Natural killer cell treated with Interleukin-12 subunit alpha and Interleukin-12 subunit beta and Interleukin-15 and Interleukin-18, amount 100 ng/mL, for 72 hours (primary cell): ENCODE measurements at regions not wholly inside any gene's neighbourhood (a gene's known extent, or its start where the extent isn't known, plus 50 kb on each side); places are given as distances from the start of the nearest gene placed in this dataset.

ENCODE experiments used
- ATAC-seq, 2 donors: fragments of 150-1000 bp; cut with Tn5 transposase in 1 of 2; sonication (Bioruptor Pico), chemical (Tn5 transposase) in 1 of 2; 2 replicates each; pipeline ENCODE4 v1.10.0; 2021
- DNase-seq: peaks from one replicate; pipeline ENCODE4 v3.0.0; 2022; ENCODE audit warnings: low spot score
- H3K27ac Mint-ChIP-seq, 2 donors: 1 replicate in 1 of 2; 2 replicates in 1 of 2; pipeline ENCODE4 v1.8.0; 2022; ENCODE audit warnings: mixed read lengths in 2 of 2, mild to moderate bottlenecking in 1 of 2, moderate library complexity in 1 of 2
- H3K27me3 Mint-ChIP-seq, 2 donors: 1 replicate in 1 of 2; 2 replicates in 1 of 2; pipeline ENCODE4 v1.8.0; 2022; ENCODE audit warnings: mixed read lengths in 2 of 2
- H3K36me3 Mint-ChIP-seq: one replicate; pipeline ENCODE4 v1.8.0; 2022; ENCODE audit warnings: mixed read lengths
- H3K4me1 Mint-ChIP-seq, 2 donors: 1 replicate in 1 of 2; 2 replicates in 1 of 2; pipeline ENCODE4 v1.8.0; 2022; ENCODE audit warnings: low read depth in 2 of 2, mixed read lengths in 2 of 2, mild to moderate bottlenecking in 1 of 2
- H3K4me3 Mint-ChIP-seq: one replicate; pipeline ENCODE4 v1.8.0; 2022; ENCODE audit warnings: mixed read lengths
- H3K9me3 Mint-ChIP-seq: 2 replicates; pipeline ENCODE4 v1.8.0; 2022; ENCODE audit warnings: mixed read lengths

- DNase-seq (no peak), ATAC-seq (no peak)
- no peak overlapping the region for H3K27ac Mint-ChIP-seq
- no peaks in the 10 kb centered on the region for H3K36me3 Mint-ChIP-seq
- peaks cover 0 to 5% of the 10 kb centered on the region in 2 donors for H3K27me3 Mint-ChIP-seq
- no peaks in the 10 kb centered on the region for H3K4me1 Mint-ChIP-seq
- no peak overlapping the region for H3K4me3 Mint-ChIP-seq
- no peaks in the 10 kb centered on the region for H3K9me3 Mint-ChIP-seq
Observed at GRCh38 chr1:4322881-4323280, 331.5 kb upstream of the AJAP1 start.

GRCh38 chr1:4323309-4323708 is 331.1 kb upstream of the AJAP1 start:
- no peak for ATAC-seq
- Mint-ChIP-seq H3K9me3 (no peaks in the 10 kb centered on the region), H3K27me3 (peaks cover 0 to 5% of the 10 kb centered on the region in 2 donors), H3K36me3 (no peaks in the 10 kb centered on the region), H3K4me1 (no peaks in the 10 kb centered on the region), H3K27ac (no peak overlapping the region), H3K4me3 (no peak overlapping the region)
- DNase-seq, result no peak

GRCh38 chr1:4324525-4324924 is 329.9 kb upstream of the AJAP1 start:
- Mint-ChIP-seq H3K27me3 (peaks cover 0 to 8% of the 10 kb centered on the region in 2 donors), H3K36me3 (no peaks in the 10 kb centered on the region), H3K4me1 (no peaks in the 10 kb centered on the region), H3K4me3 (no peak overlapping the region), H3K9me3 (no peaks in the 10 kb centered on the region), H3K27ac (no peak overlapping the region)
- no peak for DNase-seq
- ATAC-seq, result no peak

- H3K4me3 Mint-ChIP-seq, result no peak overlapping the region
- H3K27ac Mint-ChIP-seq, result no peak overlapping the region
- ATAC-seq (no peak), DNase-seq (no peak)
- H3K36me3 Mint-ChIP-seq, result no peaks in the 10 kb centered on the region
- no peaks in the 10 kb centered on the region for H3K4me1 Mint-ChIP-seq
- no peaks in the 10 kb centered on the region for H3K9me3 Mint-ChIP-seq
- H3K27me3 Mint-ChIP-seq, result peaks cover 5 to 10% of the 10 kb centered on the region in 2 donors
Observed at GRCh38 chr1:4327142-4327541, 327.3 kb upstream of the AJAP1 start.

GRCh38 chr1:4328402-4329071 is 325.9 kb upstream of the AJAP1 start:
- ATAC-seq, result no peak
- H3K27me3 Mint-ChIP-seq, result peaks cover 7 to 10% of the 10 kb centered on the region in 2 donors

GRCh38 chr1:4330805-4331766 is 323.3 kb upstream of the AJAP1 start:
- H3K4me1 Mint-ChIP-seq, result no peaks in the 10 kb centered on the region
- peaks cover 5 to 9% of the 10 kb centered on the region in 2 donors for H3K27me3 Mint-ChIP-seq
- H3K27ac Mint-ChIP-seq, result no peak overlapping the region
- no peaks in the 10 kb centered on the region for H3K36me3 Mint-ChIP-seq
- H3K9me3 Mint-ChIP-seq, result peaks cover 3% of the 10 kb centered on the region
- no peak overlapping the region for H3K4me3 Mint-ChIP-seq
- ATAC-seq, result no peak
- DNase-seq, result no peak

More at GRCh38 chr1:4328402-4329071, 325.9 kb upstream of the AJAP1 start:
- Mint-ChIP-seq H3K27ac (no peak overlapping the region), H3K4me1 (no peaks in the 10 kb centered on the region), H3K9me3 (peaks cover 2% of the 10 kb centered on the region), H3K4me3 (no peak overlapping the region), H3K36me3 (no peaks in the 10 kb centered on the region)
- no peak for DNase-seq

- ATAC-seq (no peak), DNase-seq (no peak)
- Mint-ChIP-seq H3K27ac (no peak overlapping the region), H3K36me3 (no peaks in the 10 kb centered on the region), H3K4me3 (no peak overlapping the region), H3K4me1 (no peaks in the 10 kb centered on the region), H3K27me3 (peaks cover 5 to 9% of the 10 kb centered on the region in 2 donors), H3K9me3 (peaks cover 8% of the 10 kb centered on the region)
Observed at GRCh38 chr1:4331767-4332163, 322.6 kb upstream of the AJAP1 start.

- ATAC-seq (no peak), DNase-seq (no peak)
- H3K4me1 Mint-ChIP-seq, result peaks cover 0 to 4% of the 10 kb centered on the region in 2 donors
- H3K36me3 Mint-ChIP-seq, result no peaks in the 10 kb centered on the region
- peaks cover 0 to 14% of the 10 kb centered on the region in 2 donors for H3K27me3 Mint-ChIP-seq
- H3K9me3 Mint-ChIP-seq, result peaks cover 8% of the 10 kb centered on the region
- H3K27ac Mint-ChIP-seq, result no peak overlapping the region
- no peak overlapping the region for H3K4me3 Mint-ChIP-seq
Observed at GRCh38 chr1:4336507-4336906, 317.9 kb upstream of the AJAP1 start.

- Mint-ChIP-seq H3K36me3 (no peaks in the 10 kb centered on the region), H3K9me3 (peaks cover 2% of the 10 kb centered on the region), H3K4me3 (no peak overlapping the region), H3K27me3 (peaks cover 2 to 5% of the 10 kb centered on the region in 2 donors), H3K27ac (no peak overlapping the region), H3K4me1 (peaks cover 0 to 4% of the 10 kb centered on the region in 2 donors)
- no peak for DNase-seq
- no peak for ATAC-seq
Observed at GRCh38 chr1:4341421-4341820, 313.0 kb upstream of the AJAP1 start.

- Mint-ChIP-seq H3K4me3 (no peak overlapping the region), H3K36me3 (no peaks in the 10 kb centered on the region), H3K9me3 (no peaks in the 10 kb centered on the region), H3K27me3 (peaks cover 5% of the 10 kb centered on the region in 2 donors), H3K27ac (no peak overlapping the region), H3K4me1 (peaks cover 0 to 4% of the 10 kb centered on the region in 2 donors)
- no peak for DNase-seq
- no peak for ATAC-seq
Observed at GRCh38 chr1:4344065-4344732, 310.2 kb upstream of the AJAP1 start.

GRCh38 chr1:4345094-4345493 is 309.3 kb upstream of the AJAP1 start:
- H3K36me3 Mint-ChIP-seq, result no peaks in the 10 kb centered on the region
- H3K4me3 Mint-ChIP-seq, result no peak overlapping the region
- peaks cover 0 to 5% of the 10 kb centered on the region in 2 donors for H3K27me3 Mint-ChIP-seq
- ATAC-seq, result no peak
- no peak for DNase-seq
- H3K9me3 Mint-ChIP-seq, result no peaks in the 10 kb centered on the region
- H3K27ac Mint-ChIP-seq, result no peak overlapping the region
- H3K4me1 Mint-ChIP-seq, result peaks cover 0 to 1% of the 10 kb centered on the region in 2 donors

GRCh38 chr1:4346131-4346530 is 308.3 kb upstream of the AJAP1 start:
- ATAC-seq, result no peak
- DNase-seq, result no peak
- Mint-ChIP-seq H3K36me3 (no peaks in the 10 kb centered on the region), H3K27me3 (peaks cover 0 to 5% of the 10 kb centered on the region in 2 donors), H3K4me1 (no peaks in the 10 kb centered on the region), H3K4me3 (no peak overlapping the region), H3K27ac (no peak overlapping the region), H3K9me3 (no peaks in the 10 kb centered on the region)

GRCh38 chr1:4351453-4351852 is 303.0 kb upstream of the AJAP1 start:
- H3K27me3 Mint-ChIP-seq, result peaks cover 0 to 3% of the 10 kb centered on the region in 2 donors
- H3K4me1 Mint-ChIP-seq, result no peaks in the 10 kb centered on the region
- H3K27ac Mint-ChIP-seq, result no peak overlapping the region
- H3K36me3 Mint-ChIP-seq, result no peaks in the 10 kb centered on the region
- H3K4me3 Mint-ChIP-seq, result no peak overlapping the region
- no peak for ATAC-seq
- DNase-seq, result no peak
- H3K9me3 Mint-ChIP-seq, result no peaks in the 10 kb centered on the region
